GM12872 (cell line): ENCODE measurements at regions not wholly inside any gene's neighbourhood (a gene's known extent, or its start where the extent isn't known, plus 50 kb on each side); places are given as distances from the start of the nearest gene placed in this dataset.
A peak's percentile ranks its signal among the peaks of the same experiment; 100 is the strongest.

Source experiments
- TF ChIP-seq, protein P1 (sequence below): IDR thresholded peaks from 3 replicates; pipeline ENCODE4 v1.5.1; 2011; ENCODE audit warnings: low read depth, mild to moderate bottlenecking, low read length, moderate library complexity; ENCODE audit not compliant: insufficient read depth

DNA sequence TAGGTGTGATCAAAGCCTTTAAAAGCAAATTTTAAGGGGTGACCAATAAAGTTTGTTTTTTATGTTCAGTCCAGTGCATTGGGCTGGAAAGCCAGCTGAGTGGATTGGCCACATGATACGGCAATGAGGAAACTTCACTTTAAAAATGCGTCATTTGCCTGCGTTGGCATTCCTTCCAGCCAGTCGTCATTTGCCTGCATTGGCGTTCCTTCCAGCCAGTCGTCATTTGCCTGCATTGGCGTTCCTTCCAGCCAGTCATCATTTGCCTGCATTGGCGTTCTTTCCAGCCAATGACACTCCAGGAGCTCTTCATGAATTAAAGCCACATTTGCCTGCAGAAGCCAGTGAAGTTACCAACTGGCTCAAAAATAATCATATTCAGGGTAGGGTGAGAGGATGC is 378.6 kb downstream of the SMOC2 start:
- TF ChIP-seq, protein P1, sequence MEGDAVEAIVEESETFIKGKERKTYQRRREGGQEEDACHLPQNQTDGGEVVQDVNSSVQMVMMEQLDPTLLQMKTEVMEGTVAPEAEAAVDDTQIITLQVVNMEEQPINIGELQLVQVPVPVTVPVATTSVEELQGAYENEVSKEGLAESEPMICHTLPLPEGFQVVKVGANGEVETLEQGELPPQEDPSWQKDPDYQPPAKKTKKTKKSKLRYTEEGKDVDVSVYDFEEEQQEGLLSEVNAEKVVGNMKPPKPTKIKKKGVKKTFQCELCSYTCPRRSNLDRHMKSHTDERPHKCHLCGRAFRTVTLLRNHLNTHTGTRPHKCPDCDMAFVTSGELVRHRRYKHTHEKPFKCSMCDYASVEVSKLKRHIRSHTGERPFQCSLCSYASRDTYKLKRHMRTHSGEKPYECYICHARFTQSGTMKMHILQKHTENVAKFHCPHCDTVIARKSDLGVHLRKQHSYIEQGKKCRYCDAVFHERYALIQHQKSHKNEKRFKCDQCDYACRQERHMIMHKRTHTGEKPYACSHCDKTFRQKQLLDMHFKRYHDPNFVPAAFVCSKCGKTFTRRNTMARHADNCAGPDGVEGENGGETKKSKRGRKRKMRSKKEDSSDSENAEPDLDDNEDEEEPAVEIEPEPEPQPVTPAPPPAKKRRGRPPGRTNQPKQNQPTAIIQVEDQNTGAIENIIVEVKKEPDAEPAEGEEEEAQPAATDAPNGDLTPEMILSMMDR, result no peak

DNA sequence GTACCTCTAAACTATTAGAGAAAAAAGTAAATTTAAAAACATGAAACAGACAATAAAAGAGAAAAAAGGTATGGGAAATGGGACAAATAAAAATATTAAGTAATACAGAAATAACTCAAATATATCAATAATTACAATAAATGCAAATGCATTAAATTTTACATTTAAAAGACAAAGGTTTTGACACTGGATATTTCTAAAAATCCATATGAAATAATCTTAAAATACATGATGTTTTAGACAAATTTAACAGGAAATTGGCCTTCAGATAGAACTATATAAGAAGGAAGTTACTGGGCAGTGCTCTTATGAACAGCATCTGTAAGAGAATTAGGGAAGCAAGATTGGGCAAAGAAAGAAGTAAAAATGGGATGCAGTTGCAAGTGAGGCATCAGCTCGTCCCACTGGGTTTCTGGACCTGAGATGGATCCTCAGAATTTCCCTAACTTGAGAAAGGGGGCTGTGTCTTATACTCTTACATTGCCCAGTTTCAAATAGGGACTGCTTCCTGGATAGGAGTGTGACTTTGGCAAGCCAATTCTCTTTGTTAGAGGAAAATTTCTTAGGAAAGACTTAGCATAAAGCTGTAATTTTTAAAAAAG is 376.7 kb downstream of the SMOC2 start:
- TF ChIP-seq, protein P1, result no peak

DNA sequence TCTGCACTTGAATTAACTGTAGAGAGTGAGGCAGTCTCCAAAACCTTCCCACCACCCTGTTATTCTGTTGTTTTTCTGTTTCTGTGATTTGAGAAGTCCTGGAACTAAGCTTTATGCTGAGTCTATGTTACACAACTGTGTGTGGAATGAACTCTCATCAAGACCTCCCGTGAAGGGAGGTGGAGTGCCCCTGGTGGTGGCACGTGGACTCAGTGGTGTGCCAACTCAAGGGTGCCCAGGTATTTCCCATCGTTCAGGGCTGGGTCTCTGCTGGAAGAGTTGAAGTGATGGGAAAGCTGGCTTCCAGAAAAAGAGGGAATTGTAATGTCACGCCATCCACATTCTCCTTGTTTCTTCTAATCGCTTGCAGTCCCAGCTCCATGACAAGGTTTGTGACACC is 374.2 kb downstream of the SMOC2 start:
- TF ChIP-seq, protein P1, result 0 out of 3 replicates have a peak, but pooled peaks have one; percentile 11

DNA sequence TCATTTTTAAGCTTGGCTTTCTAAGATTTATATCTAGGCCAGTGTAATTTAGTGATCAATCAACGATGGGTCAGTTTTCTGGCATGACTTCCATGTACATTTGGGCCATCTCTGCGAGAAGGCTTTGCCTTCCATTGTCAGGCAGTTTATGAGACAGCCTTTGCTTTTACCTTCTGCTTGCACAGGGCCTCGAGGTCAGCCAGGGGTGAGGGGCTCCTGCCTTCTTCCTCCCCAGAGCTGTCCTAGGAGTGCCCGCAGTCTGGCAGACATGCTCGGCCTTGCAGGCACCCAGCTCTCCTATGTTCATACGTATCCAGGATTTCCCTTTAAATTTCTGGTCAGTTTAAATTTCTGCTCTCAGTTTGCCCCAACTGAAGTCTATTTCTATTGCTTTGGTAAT is 367.2 kb downstream of the SMOC2 start:
- TF ChIP-seq, protein P1, result no peak

DNA sequence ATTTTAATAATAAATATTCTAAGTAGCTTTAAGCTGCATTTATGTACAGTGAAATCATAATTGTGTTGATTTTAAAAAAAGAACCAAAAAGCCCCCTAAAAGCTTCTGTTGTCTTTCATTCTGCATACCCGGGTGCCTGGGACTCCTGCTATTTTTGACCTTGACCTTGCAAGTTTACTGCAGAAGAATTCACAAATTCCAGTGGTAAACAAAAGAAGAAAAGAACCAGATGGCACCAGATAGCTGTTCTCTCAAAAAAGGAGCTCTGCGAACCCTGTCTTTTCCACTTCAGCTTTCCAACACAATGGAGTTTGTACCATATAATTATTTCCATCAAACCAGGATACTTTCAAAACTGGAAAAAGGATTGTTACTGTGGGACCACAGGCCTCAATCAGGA is 363.3 kb downstream of the SMOC2 start:
- TF ChIP-seq, protein P1, result no peak

DNA sequence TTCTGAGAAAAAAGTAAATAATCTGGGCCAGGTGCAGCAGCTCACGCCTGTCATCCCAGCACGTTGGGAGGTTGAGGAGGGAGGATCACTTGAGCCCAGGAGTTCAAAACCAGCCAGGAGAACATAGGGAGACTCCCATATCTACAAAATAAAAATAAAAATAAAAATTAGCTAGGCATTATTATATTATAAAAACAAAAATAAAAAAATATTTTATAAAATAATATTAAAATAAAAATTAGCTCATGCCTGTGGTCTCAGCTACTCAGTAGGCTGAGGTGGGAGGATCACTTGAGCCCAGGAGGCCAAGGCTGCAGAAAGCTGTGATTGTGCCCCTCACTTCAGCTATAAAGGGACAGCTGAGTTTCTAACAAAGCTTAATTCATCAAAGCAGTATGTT is 362.9 kb downstream of the SMOC2 start:
- TF ChIP-seq, protein P1, result no peak

DNA sequence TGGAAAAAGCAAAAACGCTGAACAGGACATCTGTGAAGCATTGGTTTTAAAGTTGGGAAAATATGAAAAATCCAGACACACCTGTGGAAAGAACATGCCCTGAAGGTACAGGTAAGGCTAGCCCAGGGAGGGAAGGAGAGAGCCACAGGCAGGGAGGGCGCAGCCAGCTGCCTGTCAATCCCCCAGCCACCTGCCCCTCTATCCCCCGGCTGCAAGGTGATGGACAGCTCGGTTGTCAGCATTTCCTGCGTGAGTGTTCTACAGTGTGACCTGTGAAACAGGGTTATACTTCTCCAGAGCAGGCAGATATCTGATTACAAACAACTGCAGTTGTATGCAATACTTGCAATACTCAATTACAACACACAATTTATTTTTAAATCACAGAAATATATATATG is 358.1 kb downstream of the SMOC2 start:
- TF ChIP-seq, protein P1, result no peak

DNA sequence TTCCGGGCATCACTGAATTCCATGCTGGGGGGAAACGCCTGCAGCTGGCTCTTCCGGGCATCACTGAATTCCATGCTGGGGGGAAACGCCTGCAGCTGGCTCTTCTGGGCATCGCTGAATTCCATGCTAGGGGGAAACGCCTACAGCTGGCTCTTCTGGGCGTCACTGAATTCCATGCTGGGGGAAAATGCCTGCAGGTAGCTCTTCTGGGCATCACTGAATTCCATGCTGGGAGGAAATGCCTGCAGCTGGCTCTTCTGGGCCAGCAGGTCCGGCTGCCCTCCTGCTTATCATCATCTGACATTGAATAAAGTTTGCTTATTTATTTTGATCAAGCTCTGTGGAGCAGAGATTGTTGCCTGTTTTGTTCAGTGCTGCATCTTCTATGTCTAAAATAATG is 355.1 kb downstream of the SMOC2 start:
- TF ChIP-seq, protein P1, result no peak
